Adrenal gland (tissue), 5 donors: ENCODE measurements at regions not wholly inside any gene's neighbourhood (a gene's known extent, or its start where the extent isn't known, plus 50 kb on each side); places are given as distances from the start of the nearest gene placed in this dataset.

Source experiments
- POLR2A ChIP-seq, 2 donors: fragments of 450-650 bp; IDR thresholded peaks; one replicate each; pipeline ENCODE4 v1.6.1; 2017; ENCODE audit warnings: antibody characterized with exemption in 2 of 2, mild to moderate bottlenecking in 2 of 2, moderate library complexity in 1 of 2
- TF ChIP-seq, protein P1 (sequence below), 6 experiments: fragments of 450-650 bp in 4 of 6; fragments of 200-600 bp in 2 of 6; sonication (generic) in 1 of 6; IDR thresholded peaks; 1 replicate in 5 of 6; 2 replicates in 1 of 6; pipeline versions ENCODE4 v1.5.1 to v1.8.0; 2016 to 2021; ENCODE audit warnings: antibody characterized with exemption in 6 of 6, mild to moderate bottlenecking in 2 of 6, moderate library complexity in 1 of 6
- donor health status: DM: no; HTN: no; CAD: no.

DNA sequence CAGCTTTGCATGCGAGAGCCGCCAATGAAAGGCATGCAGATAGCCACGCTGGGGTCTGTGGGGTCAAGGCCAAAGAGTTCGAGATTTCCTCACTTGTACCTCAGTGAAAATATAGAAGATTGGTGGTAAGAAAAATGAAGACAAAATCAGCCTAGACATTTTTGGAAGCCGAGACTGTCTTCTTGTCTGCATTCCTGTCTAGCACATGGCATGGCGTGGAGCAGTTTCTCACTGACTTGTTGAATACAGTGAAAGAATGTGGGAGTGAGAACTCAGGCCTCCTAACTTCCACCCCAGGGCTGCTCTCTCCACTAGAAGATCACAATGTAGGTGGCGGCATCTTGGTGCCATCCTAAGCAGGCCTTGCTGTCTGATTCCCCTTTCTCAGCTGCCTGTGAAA, 740.8 kb upstream of the HS6ST1 start:
- no peak for TF ChIP-seq POLR2A (IDR thresholded peaks at IDR 0.05)
- TF ChIP-seq, protein P1, sequence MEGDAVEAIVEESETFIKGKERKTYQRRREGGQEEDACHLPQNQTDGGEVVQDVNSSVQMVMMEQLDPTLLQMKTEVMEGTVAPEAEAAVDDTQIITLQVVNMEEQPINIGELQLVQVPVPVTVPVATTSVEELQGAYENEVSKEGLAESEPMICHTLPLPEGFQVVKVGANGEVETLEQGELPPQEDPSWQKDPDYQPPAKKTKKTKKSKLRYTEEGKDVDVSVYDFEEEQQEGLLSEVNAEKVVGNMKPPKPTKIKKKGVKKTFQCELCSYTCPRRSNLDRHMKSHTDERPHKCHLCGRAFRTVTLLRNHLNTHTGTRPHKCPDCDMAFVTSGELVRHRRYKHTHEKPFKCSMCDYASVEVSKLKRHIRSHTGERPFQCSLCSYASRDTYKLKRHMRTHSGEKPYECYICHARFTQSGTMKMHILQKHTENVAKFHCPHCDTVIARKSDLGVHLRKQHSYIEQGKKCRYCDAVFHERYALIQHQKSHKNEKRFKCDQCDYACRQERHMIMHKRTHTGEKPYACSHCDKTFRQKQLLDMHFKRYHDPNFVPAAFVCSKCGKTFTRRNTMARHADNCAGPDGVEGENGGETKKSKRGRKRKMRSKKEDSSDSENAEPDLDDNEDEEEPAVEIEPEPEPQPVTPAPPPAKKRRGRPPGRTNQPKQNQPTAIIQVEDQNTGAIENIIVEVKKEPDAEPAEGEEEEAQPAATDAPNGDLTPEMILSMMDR (IDR thresholded peaks at IDR 0.05): no peak
